ENCODE measurements at regions not wholly inside any gene's neighbourhood (a gene's known extent, or its start where the extent isn't known, plus 50 kb on each side); places are given as distances from the start of the nearest gene placed in this dataset.

DNA sequence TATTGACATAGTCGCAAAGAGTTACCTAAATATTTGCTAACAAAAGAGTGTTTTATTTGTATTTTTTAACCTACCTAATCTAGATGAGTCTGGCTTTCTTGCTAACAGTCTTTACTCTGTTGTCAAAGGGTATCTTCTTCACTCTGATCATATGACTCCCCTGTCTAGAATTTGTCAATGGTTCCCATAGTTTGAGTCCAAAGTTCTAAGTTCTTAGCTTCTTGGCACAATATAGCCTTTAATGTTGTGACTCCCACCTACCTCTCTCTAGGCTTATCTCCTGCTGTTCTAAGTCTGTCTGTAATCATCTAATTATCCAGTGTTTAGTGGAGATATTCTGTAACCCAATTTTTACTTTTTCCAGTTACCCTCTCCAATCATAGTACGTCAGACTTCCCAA is 104.3 kb upstream of the PDE3A start:
- TF ChIP-seq, protein P1, sequence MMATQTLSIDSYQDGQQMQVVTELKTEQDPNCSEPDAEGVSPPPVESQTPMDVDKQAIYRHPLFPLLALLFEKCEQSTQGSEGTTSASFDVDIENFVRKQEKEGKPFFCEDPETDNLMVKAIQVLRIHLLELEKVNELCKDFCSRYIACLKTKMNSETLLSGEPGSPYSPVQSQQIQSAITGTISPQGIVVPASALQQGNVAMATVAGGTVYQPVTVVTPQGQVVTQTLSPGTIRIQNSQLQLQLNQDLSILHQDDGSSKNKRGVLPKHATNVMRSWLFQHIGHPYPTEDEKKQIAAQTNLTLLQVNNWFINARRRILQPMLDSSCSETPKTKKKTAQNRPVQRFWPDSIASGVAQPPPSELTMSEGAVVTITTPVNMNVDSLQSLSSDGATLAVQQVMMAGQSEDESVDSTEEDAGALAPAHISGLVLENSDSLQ (IDR thresholded peaks at IDR 0.05), result no peak
- TF ChIP-seq FOXM1 (IDR thresholded peaks at IDR 0.05; ENCODE audit: borderline replicate concordance) (no peak), CTBP1 (IDR thresholded peaks at IDR 0.05; ENCODE audit: borderline replicate concordance) (no peak), TARDBP (IDR thresholded peaks at IDR 0.05) (no peak), SP1 (IDR thresholded peaks at IDR 0.05) (no peak), BHLHE40 (IDR thresholded peaks at IDR 0.05; ENCODE audit: borderline replicate concordance) (no peak), L3MBTL2 (conservative IDR thresholded peaks at IDR 0.05) (no peak), FOXA1 (IDR thresholded peaks at IDR 0.05) (no peak), FOXK2 (IDR thresholded peaks at IDR 0.05) (no peak)

Measured in HEK293T (cell line).